ENCODE measurements at regions not wholly inside any gene's neighbourhood (a gene's known extent, or its start where the extent isn't known, plus 50 kb on each side); places are given as distances from the start of the nearest gene placed in this dataset.

DNA sequence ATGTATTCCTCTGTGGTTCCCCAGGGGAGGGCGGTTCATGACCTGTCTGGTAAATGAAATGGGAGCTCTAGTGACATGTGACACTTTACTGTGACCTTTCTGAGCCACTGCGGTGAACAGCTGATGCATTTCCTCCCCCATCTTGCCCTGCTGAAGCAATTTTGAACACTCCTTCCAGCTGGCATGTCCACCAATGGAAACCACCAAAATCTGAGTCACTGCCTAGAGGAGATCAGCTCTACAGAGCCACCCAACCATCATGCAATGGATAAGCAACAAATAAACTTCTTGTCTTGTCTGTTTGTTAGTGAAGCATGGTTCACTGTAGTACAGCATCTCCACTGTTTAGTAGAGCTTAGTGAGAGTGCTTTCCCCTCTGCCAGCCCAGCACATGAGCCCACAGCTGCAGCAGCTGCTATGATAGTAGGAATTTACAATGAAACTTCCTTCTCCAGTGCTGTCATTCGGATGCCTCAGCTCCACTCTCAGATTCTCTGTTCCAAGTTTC, 479.4 kb downstream of the NTRK3 start:
- no peak overlapping the region for H3K4me3 ChIP-seq (ENCODE audit: low read depth, low read length, poor library complexity, severe bottlenecking)
- H3K9me3 ChIP-seq (ENCODE audit: low read length): no peaks in the 10 kb centered on the region
- intact Hi-C loops (cut with micrococcal nuclease; ENCODE audit: unreplicated experiment): no loop called here
- no TSS peak for BruUV-seq (replicated peaks)
- no peak overlapping the region for H3K27ac ChIP-seq (ENCODE audit: low read depth, low read length, poor library complexity, severe bottlenecking)
- H3K4me1 ChIP-seq (ENCODE audit: insufficient read depth, low read length, poor library complexity, severe bottlenecking): no peaks in the 10 kb centered on the region
- H3K79me2 ChIP-seq (ENCODE audit: insufficient read depth, low read depth, low read length): no peaks in the 10 kb centered on the region
- POLR2A ChIA-PET: no interaction called here
- H3K4me2 ChIP-seq (ENCODE audit: low read length): no peak overlapping the region
- no peaks in the 10 kb centered on the region for H3K9me2 ChIP-seq (ENCODE audit: insufficient read depth, low read length)
- no peaks in the 10 kb centered on the region for H3K36me3 ChIP-seq (ENCODE audit: insufficient read depth, low read length)
- no peaks in the 10 kb centered on the region for H4K20me1 ChIP-seq (ENCODE audit: insufficient read depth, low read length)
- DNase-seq (ENCODE audit: low spot score): no peak
- CTCF ChIA-PET (ENCODE audit: unreplicated experiment): no interaction called here
- no peak for TF ChIP-seq EZH2phosphoT487 (IDR thresholded peaks at IDR 0.05; ENCODE audit: borderline replicate concordance, low read depth, low read length)
- H2AFZ ChIP-seq (ENCODE audit: low read length): no peak overlapping the region

DNA sequence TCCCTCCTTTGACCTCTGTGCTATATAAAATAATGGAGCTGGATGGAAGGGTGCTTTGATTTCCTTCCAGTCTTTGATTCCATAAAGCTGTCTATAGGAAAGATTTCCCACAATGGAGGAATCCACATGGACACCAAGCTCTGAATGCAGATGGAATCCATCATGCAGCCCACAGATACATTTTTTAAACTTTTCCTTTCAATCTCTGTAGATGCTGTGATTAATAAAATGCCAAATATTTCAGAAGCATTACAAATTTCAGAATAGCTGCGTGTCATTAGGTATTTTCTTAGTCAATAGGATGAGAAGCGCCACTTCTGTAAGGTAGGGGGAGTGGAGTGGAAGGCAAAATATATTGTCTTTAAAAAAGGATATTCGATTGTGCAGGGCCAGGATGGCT, 489.0 kb downstream of the NTRK3 start:
- POLR2A ChIA-PET: no interaction called here
- BruUV-seq (replicated peaks): no TSS peak
- intact Hi-C loops (cut with micrococcal nuclease; ENCODE audit: unreplicated experiment): no loop called here
- TF ChIP-seq, protein P1, sequence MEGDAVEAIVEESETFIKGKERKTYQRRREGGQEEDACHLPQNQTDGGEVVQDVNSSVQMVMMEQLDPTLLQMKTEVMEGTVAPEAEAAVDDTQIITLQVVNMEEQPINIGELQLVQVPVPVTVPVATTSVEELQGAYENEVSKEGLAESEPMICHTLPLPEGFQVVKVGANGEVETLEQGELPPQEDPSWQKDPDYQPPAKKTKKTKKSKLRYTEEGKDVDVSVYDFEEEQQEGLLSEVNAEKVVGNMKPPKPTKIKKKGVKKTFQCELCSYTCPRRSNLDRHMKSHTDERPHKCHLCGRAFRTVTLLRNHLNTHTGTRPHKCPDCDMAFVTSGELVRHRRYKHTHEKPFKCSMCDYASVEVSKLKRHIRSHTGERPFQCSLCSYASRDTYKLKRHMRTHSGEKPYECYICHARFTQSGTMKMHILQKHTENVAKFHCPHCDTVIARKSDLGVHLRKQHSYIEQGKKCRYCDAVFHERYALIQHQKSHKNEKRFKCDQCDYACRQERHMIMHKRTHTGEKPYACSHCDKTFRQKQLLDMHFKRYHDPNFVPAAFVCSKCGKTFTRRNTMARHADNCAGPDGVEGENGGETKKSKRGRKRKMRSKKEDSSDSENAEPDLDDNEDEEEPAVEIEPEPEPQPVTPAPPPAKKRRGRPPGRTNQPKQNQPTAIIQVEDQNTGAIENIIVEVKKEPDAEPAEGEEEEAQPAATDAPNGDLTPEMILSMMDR (conservative IDR thresholded peaks at IDR 0.05; ENCODE audit: low read length): no peak
- no peak for TF ChIP-seq EZH2phosphoT487 (IDR thresholded peaks at IDR 0.05; ENCODE audit: borderline replicate concordance, low read depth, low read length)
- CTCF ChIA-PET (ENCODE audit: unreplicated experiment): interaction anchor here (0.5 kb wide), 1 partner anchor 170 kb away, joined by 3 read pairs; no protein-coding TSS in a partner anchor
- Histone ChIP-seq H3K27ac (ENCODE audit: low read depth, low read length, poor library complexity, severe bottlenecking) (no peak overlapping the region), H3K4me3 (ENCODE audit: low read depth, low read length, poor library complexity, severe bottlenecking) (no peak overlapping the region), H3K9me3 (ENCODE audit: low read length) (0 out of 2 replicates have a peak, but pooled peaks cover 3% of the 10 kb centered on the region), H3K4me2 (ENCODE audit: low read length) (no peak overlapping the region), H2AFZ (ENCODE audit: low read length) (no peak overlapping the region), H3K79me2 (ENCODE audit: insufficient read depth, low read depth, low read length) (no peaks in the 10 kb centered on the region), H4K20me1 (ENCODE audit: insufficient read depth, low read length) (no peaks in the 10 kb centered on the region), H3K9me2 (ENCODE audit: insufficient read depth, low read length) (no peaks in the 10 kb centered on the region), H3K4me1 (ENCODE audit: insufficient read depth, low read length, poor library complexity, severe bottlenecking) (peaks cover 2% of the 10 kb centered on the region), H3K36me3 (ENCODE audit: insufficient read depth, low read length) (no peaks in the 10 kb centered on the region)
- no peak for DNase-seq (ENCODE audit: low spot score)

DNA sequence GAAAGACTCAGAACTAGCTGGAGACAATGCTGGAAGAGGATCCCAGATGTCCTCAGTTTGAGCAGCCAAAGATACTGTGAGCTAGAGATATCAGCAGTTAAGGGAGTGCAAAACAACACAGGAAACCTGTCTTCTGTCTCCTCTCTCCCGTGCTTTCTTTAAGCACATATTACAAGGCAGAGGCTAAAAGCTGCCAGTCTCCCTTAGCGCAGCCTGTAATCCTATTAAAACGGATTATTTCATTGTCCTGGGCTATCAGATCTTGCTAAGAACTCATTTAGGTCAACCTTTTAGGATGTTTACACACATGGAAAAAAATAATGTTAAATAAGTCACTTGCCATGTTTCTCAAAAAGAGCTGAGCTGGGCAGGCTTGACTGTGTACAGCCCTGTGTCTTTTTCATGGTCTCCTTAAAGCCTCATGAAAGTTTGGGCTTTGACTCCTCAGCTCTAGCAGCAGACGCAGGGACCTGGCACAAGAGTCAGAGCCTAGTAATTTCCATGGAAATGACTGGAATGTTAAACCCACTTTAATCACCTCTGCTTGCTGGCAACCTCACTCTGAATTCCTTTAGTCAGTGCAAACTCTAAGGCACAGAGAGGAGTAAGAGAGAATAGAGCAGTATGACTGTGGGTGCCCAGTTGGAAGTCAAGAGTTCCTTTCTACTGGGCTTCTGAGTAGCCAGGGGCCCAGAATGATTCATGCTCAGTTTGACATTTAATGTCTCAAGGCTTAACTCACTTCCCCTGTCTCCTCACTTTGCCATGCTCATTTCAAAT, 491.9 kb downstream of the NTRK3 start:
- TF ChIP-seq, protein P1 (conservative IDR thresholded peaks at IDR 0.05; ENCODE audit: low read length): no peak
- no peak for TF ChIP-seq EZH2phosphoT487 (IDR thresholded peaks at IDR 0.05; ENCODE audit: borderline replicate concordance, low read depth, low read length)
- Histone ChIP-seq H3K4me1 (ENCODE audit: insufficient read depth, low read length, poor library complexity, severe bottlenecking) (peaks cover 15% of the 10 kb centered on the region), H3K27ac (ENCODE audit: low read depth, low read length, poor library complexity, severe bottlenecking) (no peak overlapping the region), H3K9me3 (ENCODE audit: low read length) (0 out of 2 replicates have a peak, but pooled peaks cover 5% of the 10 kb centered on the region), H3K9me2 (ENCODE audit: insufficient read depth, low read length) (no peaks in the 10 kb centered on the region), H3K79me2 (ENCODE audit: insufficient read depth, low read depth, low read length) (no peaks in the 10 kb centered on the region), H3K36me3 (ENCODE audit: insufficient read depth, low read length) (no peaks in the 10 kb centered on the region), H3K4me2 (ENCODE audit: low read length) (no peak overlapping the region), H2AFZ (ENCODE audit: low read length) (no peak overlapping the region), H3K4me3 (ENCODE audit: low read depth, low read length, poor library complexity, severe bottlenecking) (no peak overlapping the region), H4K20me1 (ENCODE audit: insufficient read depth, low read length) (no peaks in the 10 kb centered on the region)
- BruUV-seq (replicated peaks): no TSS peak
- ChIA-PET CTCF (ENCODE audit: unreplicated experiment) (no interaction called here), POLR2A (interaction anchor here (0.5 to 1.5 kb wide), 2 partner anchors 17 to 1381 kb away, joined by 3 to 6 read pairs; no protein-coding TSS in a partner anchor)
- intact Hi-C loops (cut with micrococcal nuclease; ENCODE audit: unreplicated experiment): no loop called here
- no peak for DNase-seq (ENCODE audit: low spot score)

Measured in OCI-LY7 (cell line).